PC-9 (cell line): ENCODE measurements at regions not wholly inside any gene's neighbourhood (a gene's known extent, or its start where the extent isn't known, plus 50 kb on each side); places are given as distances from the start of the nearest gene placed in this dataset.

Experiments used
- CTCF ChIP-seq: fragments of 200-600 bp; sonication (generic); conservative IDR thresholded peaks from 2 replicates; pipeline ENCODE4 v1.6.1; 2017; ENCODE audit warnings: mixed run types, antibody characterized with exemption, mild to moderate bottlenecking, moderate library complexity
- EZH2 ChIP-seq: fragments of 200-600 bp; sonication (generic); IDR thresholded peaks from 2 replicates; pipeline ENCODE4 v1.8.0; 2017; ENCODE audit warnings: antibody characterized with exemption, low read depth

- no peak for TF ChIP-seq CTCF
- no peak for TF ChIP-seq EZH2
Measured at GRCh38 chr4:152109531-152110509, 349.0 kb upstream of the GATB start.
